ENCODE measurements at regions not wholly inside any gene's neighbourhood (a gene's known extent, or its start where the extent isn't known, plus 50 kb on each side); places are given as distances from the start of the nearest gene placed in this dataset.

- no peak for TF ChIP-seq POLR2A (IDR thresholded peaks at IDR 0.05)
- no peak for TF ChIP-seq CTCF (IDR thresholded peaks at IDR 0.05)
- TF ChIP-seq POLR2AphosphoS5 (IDR thresholded peaks at IDR 0.05) = no peak
- TF ChIP-seq EP300 (IDR thresholded peaks at IDR 0.05; ENCODE audit: low read depth) = no peak
Measured at GRCh38 chr16:85518398-85519049, 94.6 kb upstream of the GSE1 start.
